ENCODE measurements at regions not wholly inside any gene's neighbourhood (a gene's known extent, or its start where the extent isn't known, plus 50 kb on each side); places are given as distances from the start of the nearest gene placed in this dataset.

GRCh38 chr21:15436031-15436430, 293.8 kb upstream of the USP25 start:
- TF ChIP-seq POLR2A (IDR thresholded peaks at IDR 0.05): no peak
- no peak for TF ChIP-seq CTCF (IDR thresholded peaks at IDR 0.05)

Measured in prostate gland (tissue), 2 donors.